ENCODE measurements at regions not wholly inside any gene's neighbourhood (a gene's known extent, or its start where the extent isn't known, plus 50 kb on each side); places are given as distances from the start of the nearest gene placed in this dataset.
"Not testable (repeated sequence)": the region's sequence is repeated elsewhere in the genome, so short reads cannot be mapped to it uniquely, and the experiment has no call there.

DNA sequence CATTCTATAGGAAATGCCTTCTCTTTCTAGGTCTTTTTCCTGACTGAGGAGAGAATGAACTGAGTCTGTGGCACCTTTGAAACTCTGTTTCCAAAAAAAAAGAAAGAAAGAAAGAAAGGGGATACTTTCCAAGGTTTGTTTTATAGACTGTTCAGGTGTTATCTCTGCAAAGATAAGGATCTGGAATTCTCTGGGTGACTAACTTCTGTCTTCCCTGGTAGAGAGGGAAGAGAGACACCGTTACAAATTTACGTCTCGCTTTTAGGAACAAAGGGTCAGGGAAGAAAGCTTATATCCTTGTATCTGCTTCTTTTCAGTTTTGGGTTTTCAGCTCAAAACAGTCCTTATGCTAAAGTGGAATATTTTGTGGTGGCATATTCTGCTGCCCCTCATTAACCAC is 314.1 kb downstream of the RAPGEF2 start:
- Histone ChIP-seq H3K4me1 (peaks cover 2% of the 10 kb centered on the region), H3K4me2 (ENCODE audit: low read length) (peak overlapping the region; percentile 45), H3K36me3 (ENCODE audit: control insufficient read depth, insufficient read depth, low read length) (no peaks in the 10 kb centered on the region), H3K27ac (no peak overlapping the region), H3K27me3 (ENCODE audit: control insufficient read depth, insufficient read depth, low read length) (no peaks in the 10 kb centered on the region), H2AFZ (no peak overlapping the region), H3K79me2 (no peaks in the 10 kb centered on the region), H3K9me3 (ENCODE audit: control insufficient read depth, low read length) (no peaks in the 10 kb centered on the region), H3K4me3 (ENCODE audit: low read depth, low read length) (no peak overlapping the region), H3K9ac (no peak overlapping the region)
- no peak for TF ChIP-seq CTCF (IDR thresholded peaks at IDR 0.05)

DNA sequence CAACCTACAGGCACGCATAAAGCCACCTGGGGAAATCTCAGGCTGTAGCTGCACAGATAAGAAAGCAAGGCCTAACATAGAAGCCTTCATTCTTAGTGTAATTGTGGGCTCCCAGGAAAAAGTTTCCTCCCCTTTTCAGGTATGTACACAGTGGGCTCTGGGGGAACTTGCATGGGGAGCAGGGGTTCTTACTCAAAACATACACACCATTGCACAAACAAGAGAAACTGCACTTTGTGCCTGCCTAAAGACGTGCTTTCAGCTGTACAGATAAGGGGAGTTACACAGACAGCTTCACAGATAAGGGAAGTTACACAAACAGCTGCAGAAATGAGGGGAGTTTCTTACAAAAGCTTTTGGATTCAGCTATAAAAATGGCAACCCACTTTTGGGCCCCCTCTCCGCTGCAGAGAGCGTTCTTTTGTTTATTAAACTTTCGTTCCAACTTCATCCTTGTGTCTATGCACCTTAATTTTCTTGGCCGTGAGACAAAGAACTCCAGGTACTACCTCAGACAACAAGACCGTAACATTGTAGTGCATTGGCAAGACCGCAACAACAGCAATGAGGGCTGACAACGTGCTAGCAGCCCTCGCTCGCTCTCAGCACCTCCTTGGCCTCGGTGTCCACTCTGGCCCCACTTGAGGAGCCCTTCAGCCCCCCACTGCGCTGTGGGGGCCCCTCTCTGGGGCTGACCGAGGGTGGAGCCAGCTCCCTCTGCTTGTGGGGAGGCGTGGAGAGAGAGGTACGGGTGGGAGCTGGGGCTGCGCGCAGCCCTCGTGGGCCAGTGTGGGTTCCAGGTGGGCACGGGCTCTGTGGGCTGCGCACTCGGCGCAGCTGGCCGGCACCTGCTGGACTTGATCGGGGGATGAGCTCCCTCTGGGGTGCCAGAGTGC is 317.5 kb downstream of the RAPGEF2 start:
- Histone ChIP-seq H3K4me2 (ENCODE audit: low read length) (no peak overlapping the region), H3K9me3 (ENCODE audit: control insufficient read depth, low read length) (no peaks in the 10 kb centered on the region), H3K79me2 (no peaks in the 10 kb centered on the region), H3K4me1 (peaks cover 2% of the 10 kb centered on the region), H3K27ac (no peak overlapping the region), H3K4me3 (ENCODE audit: low read depth, low read length) (no peak overlapping the region), H3K27me3 (ENCODE audit: control insufficient read depth, insufficient read depth, low read length) (no peaks in the 10 kb centered on the region), H2AFZ (no peak overlapping the region), H3K36me3 (ENCODE audit: control insufficient read depth, insufficient read depth, low read length) (no peaks in the 10 kb centered on the region), H3K9ac (no peak overlapping the region)
- TF ChIP-seq CTCF (IDR thresholded peaks at IDR 0.05), result no peak

- H2AFZ ChIP-seq; H3K4me1 ChIP-seq; H3K4me3 ChIP-seq (ENCODE audit: low read depth, low read length); H3K4me2 ChIP-seq (ENCODE audit: low read length); H3K9ac ChIP-seq; H3K27ac ChIP-seq; H3K36me3 ChIP-seq (ENCODE audit: control insufficient read depth, insufficient read depth, low read length); H3K9me3 ChIP-seq (ENCODE audit: control insufficient read depth, low read length); H3K79me2 ChIP-seq; H3K27me3 ChIP-seq (ENCODE audit: control insufficient read depth, insufficient read depth, low read length): not testable (repeated sequence)
Observed at GRCh38 chr4:159421058-159421419, 318.2 kb downstream of the RAPGEF2 start.

GRCh38 chr4:159422019-159422418 is 319.1 kb downstream of the RAPGEF2 start:
- H3K4me1 ChIP-seq, result peaks cover 2% of the 10 kb centered on the region
- no peaks in the 10 kb centered on the region for H3K36me3 ChIP-seq (ENCODE audit: control insufficient read depth, insufficient read depth, low read length)
- no peak for TF ChIP-seq CTCF (IDR thresholded peaks at IDR 0.05)
- H3K9ac ChIP-seq, result no peak overlapping the region
- no peak overlapping the region for H3K4me2 ChIP-seq (ENCODE audit: low read length)
- no peak overlapping the region for H3K4me3 ChIP-seq (ENCODE audit: low read depth, low read length)
- H3K9me3 ChIP-seq (ENCODE audit: control insufficient read depth, low read length), result no peaks in the 10 kb centered on the region
- H3K27me3 ChIP-seq (ENCODE audit: control insufficient read depth, insufficient read depth, low read length), result no peaks in the 10 kb centered on the region
- H3K79me2 ChIP-seq, result no peaks in the 10 kb centered on the region
- no peak overlapping the region for H2AFZ ChIP-seq
- H3K27ac ChIP-seq, result no peak overlapping the region

GRCh38 chr4:159422626-159423025 is 319.7 kb downstream of the RAPGEF2 start:
- Histone ChIP-seq H3K79me2 (no peaks in the 10 kb centered on the region), H2AFZ (no peak overlapping the region), H3K4me1 (no peaks in the 10 kb centered on the region), H3K36me3 (ENCODE audit: control insufficient read depth, insufficient read depth, low read length) (no peaks in the 10 kb centered on the region), H3K27me3 (ENCODE audit: control insufficient read depth, insufficient read depth, low read length) (no peaks in the 10 kb centered on the region), H3K9me3 (ENCODE audit: control insufficient read depth, low read length) (no peaks in the 10 kb centered on the region), H3K9ac (no peak overlapping the region), H3K27ac (no peak overlapping the region), H3K4me2 (ENCODE audit: low read length) (no peak overlapping the region), H3K4me3 (ENCODE audit: low read depth, low read length) (no peak overlapping the region)
- no peak for TF ChIP-seq CTCF (IDR thresholded peaks at IDR 0.05)

All from parathyroid adenoma (tissue), 2 donors.